ENCODE measurements at regions not wholly inside any gene's neighbourhood (a gene's known extent, or its start where the extent isn't known, plus 50 kb on each side); places are given as distances from the start of the nearest gene placed in this dataset.

GRCh38 chr2:168355121-168355520, 101.0 kb upstream of the CERS6 start:
- CTCF ChIA-PET: no interaction called here
- TF ChIP-seq ATF3 (IDR thresholded peaks at IDR 0.05; ENCODE audit: borderline replicate concordance, extremely low read depth, low read depth, low read length) (no peak), YY1 (IDR thresholded peaks at IDR 0.05; ENCODE audit: low read depth, low read length) (no peak), ETV6 (conservative IDR thresholded peaks at IDR 0.05 in 1 of 2, IDR thresholded peaks at IDR 0.05 in 1 of 2; ENCODE audit: borderline replicate concordance in 1 of 2, low read depth in 1 of 2) (no peak), JUNB (IDR thresholded peaks at IDR 0.05) (no peak), CREM (IDR thresholded peaks at IDR 0.05; ENCODE audit: low read depth) (no peak), CBX3 (IDR thresholded peaks at IDR 0.05; ENCODE audit: borderline replicate concordance, low read depth) (no peak), SIX5 (IDR thresholded peaks at IDR 0.05; ENCODE audit: low read depth, low read length, severe bottlenecking) (no peak), CUX1 (IDR thresholded peaks at IDR 0.05; ENCODE audit: insufficient replicate concordance, low read depth, low read length) (no peak), TARDBP (IDR thresholded peaks at IDR 0.05; ENCODE audit: borderline replicate concordance) (no peak), RB1 (IDR thresholded peaks at IDR 0.05; ENCODE audit: borderline replicate concordance) (no peak), NRF1 (conservative IDR thresholded peaks at IDR 0.05; ENCODE audit: low read depth, low read length) (no peak), FOS (IDR thresholded peaks at IDR 0.05; ENCODE audit: borderline replicate concordance, extremely low read depth, insufficient read length) (no peak)
- TF ChIP-seq, protein P1, sequence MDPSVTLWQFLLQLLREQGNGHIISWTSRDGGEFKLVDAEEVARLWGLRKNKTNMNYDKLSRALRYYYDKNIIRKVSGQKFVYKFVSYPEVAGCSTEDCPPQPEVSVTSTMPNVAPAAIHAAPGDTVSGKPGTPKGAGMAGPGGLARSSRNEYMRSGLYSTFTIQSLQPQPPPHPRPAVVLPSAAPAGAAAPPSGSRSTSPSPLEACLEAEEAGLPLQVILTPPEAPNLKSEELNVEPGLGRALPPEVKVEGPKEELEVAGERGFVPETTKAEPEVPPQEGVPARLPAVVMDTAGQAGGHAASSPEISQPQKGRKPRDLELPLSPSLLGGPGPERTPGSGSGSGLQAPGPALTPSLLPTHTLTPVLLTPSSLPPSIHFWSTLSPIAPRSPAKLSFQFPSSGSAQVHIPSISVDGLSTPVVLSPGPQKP (IDR thresholded peaks at IDR 0.05; ENCODE audit: low read depth, low read length): no peak
- TF ChIP-seq, protein P2, sequence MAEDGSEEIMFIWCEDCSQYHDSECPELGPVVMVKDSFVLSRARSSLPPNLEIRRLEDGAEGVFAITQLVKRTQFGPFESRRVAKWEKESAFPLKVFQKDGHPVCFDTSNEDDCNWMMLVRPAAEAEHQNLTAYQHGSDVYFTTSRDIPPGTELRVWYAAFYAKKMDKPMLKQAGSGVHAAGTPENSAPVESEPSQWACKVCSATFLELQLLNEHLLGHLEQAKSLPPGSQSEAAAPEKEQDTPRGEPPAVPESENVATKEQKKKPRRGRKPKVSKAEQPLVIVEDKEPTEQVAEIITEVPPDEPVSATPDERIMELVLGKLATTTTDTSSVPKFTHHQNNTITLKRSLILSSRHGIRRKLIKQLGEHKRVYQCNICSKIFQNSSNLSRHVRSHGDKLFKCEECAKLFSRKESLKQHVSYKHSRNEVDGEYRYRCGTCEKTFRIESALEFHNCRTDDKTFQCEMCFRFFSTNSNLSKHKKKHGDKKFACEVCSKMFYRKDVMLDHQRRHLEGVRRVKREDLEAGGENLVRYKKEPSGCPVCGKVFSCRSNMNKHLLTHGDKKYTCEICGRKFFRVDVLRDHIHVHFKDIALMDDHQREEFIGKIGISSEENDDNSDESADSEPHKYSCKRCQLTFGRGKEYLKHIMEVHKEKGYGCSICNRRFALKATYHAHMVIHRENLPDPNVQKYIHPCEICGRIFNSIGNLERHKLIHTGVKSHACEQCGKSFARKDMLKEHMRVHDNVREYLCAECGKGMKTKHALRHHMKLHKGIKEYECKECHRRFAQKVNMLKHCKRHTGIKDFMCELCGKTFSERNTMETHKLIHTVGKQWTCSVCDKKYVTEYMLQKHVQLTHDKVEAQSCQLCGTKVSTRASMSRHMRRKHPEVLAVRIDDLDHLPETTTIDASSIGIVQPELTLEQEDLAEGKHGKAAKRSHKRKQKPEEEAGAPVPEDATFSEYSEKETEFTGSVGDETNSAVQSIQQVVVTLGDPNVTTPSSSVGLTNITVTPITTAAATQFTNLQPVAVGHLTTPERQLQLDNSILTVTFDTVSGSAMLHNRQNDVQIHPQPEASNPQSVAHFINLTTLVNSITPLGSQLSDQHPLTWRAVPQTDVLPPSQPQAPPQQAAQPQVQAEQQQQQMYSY (CRISPR knock-in tag; IDR thresholded peaks at IDR 0.05): no peak
- Histone ChIP-seq H3K36me3 (ENCODE audit: control insufficient read depth in 2 of 2, insufficient read depth in 2 of 2, low read length in 1 of 2) (no peaks in the 10 kb centered on the region), H3K4me2 (ENCODE audit: control insufficient read depth, insufficient read depth) (no peak overlapping the region), H3K4me3 (no peak overlapping the region), H3K9ac (ENCODE audit: control insufficient read depth, insufficient read depth, low read length) (no peak overlapping the region), H3K4me1 (ENCODE audit: control insufficient read depth, insufficient read depth, low read length) (peaks cover 8% of the 10 kb centered on the region), H3K79me2 (ENCODE audit: control insufficient read depth, insufficient read depth, low read length) (no peaks in the 10 kb centered on the region), H3K27ac (ENCODE audit: control insufficient read depth, insufficient read depth) (no peak overlapping the region), H3K27me3 (replicated peaks in 1 of 2; ENCODE audit: control insufficient read depth in 2 of 2, insufficient read depth in 2 of 2, low read length in 1 of 2) (no peaks in the 10 kb centered on the region), H3K9me3 (replicated peaks; ENCODE audit: control insufficient read depth, insufficient read depth, low read length) (no peaks in the 10 kb centered on the region), H4K20me1 (ENCODE audit: control insufficient read depth, insufficient read depth) (no peaks in the 10 kb centered on the region), H2AFZ (ENCODE audit: control insufficient read depth, low read depth, low read length) (no peak overlapping the region)
- intact Hi-C loops (cut with micrococcal nuclease; ENCODE audit: unreplicated experiment) (no loop called here), in situ Hi-C loops (cut with MboI) (no loop called here)
- no peak for ATAC-seq
- BruUV-seq (replicated peaks): no TSS peak
- DNase-seq (ENCODE audit: low read depth, low spot score): no peak
- 52% methylated on average over 2 of the region's 2 CpGs for WGBS (ENCODE audit: insufficient coverage, insufficient replicate concordance, low lambda C conversion rate, missing lambda C conversion rate)
- RAD21 ChIA-PET (ENCODE audit: unreplicated experiment): interaction anchor here (1.5 kb wide), 1 partner anchor 8 kb away, joined by 4 read pairs; no protein-coding TSS in a partner anchor
- POLR2A ChIA-PET: no interaction called here
- no peak for FAIRE-seq
- SMC1A ChIA-PET (ENCODE audit: uncharacterized antibody, unreplicated experiment): interaction anchor here (1.7 kb wide), 1 partner anchor 11 kb away, joined by 3 read pairs; no protein-coding TSS in a partner anchor
